NCI-H510A treated with DMSO at 0.1 percent for 48 hours (cell line): ENCODE measurements at regions not wholly inside any gene's neighbourhood (a gene's known extent, or its start where the extent isn't known, plus 50 kb on each side); places are given as distances from the start of the nearest gene placed in this dataset.
"Not testable (repeated sequence)": the region's sequence is repeated elsewhere in the genome, so short reads cannot be mapped to it uniquely, and the experiment has no call there.

ENCODE experiments used
- DNase-seq: peaks from one replicate; lab custom pipeline; 2025; lab: John Stamatoyannopoulos, UW

GRCh38 chr7:25069900-25070443, 55.1 kb downstream of the CYCS start:
- DNase-seq = peak; percentile 72

- DNase-seq = no peak
Measured at GRCh38 chr7:25068502-25069213, 56.4 kb downstream of the CYCS start.

GRCh38 chr7:25067726-25068501, 57.1 kb downstream of the CYCS start:
- no peak for DNase-seq

- no peak for DNase-seq
Measured at GRCh38 chr7:25066253-25066652, 58.8 kb downstream of the CYCS start.

GRCh38 chr7:25062380-25062779, 62.7 kb downstream of the CYCS start:
- no peak for DNase-seq

GRCh38 chr7:25060487-25061055, 64.5 kb downstream of the CYCS start:
- no peak for DNase-seq

GRCh38 chr7:25059576-25059975, 65.5 kb downstream of the CYCS start:
- DNase-seq = no peak

GRCh38 chr7:25056368-25056767, 68.7 kb downstream of the CYCS start:
- no peak for DNase-seq

GRCh38 chr7:25055520-25056220, 69.4 kb downstream of the CYCS start:
- no peak for DNase-seq

GRCh38 chr7:25054819-25055519, 70.1 kb downstream of the CYCS start:
- DNase-seq = no peak

- DNase-seq = no peak
Measured at GRCh38 chr7:25050223-25050622, 70.2 kb upstream of the OSBPL3 start.

- DNase-seq = no peak
Measured at GRCh38 chr7:25048444-25048834, 68.5 kb upstream of the OSBPL3 start.

GRCh38 chr7:25047571-25048443, 67.8 kb upstream of the OSBPL3 start:
- DNase-seq = not testable (repeated sequence)

- no peak for DNase-seq
Measured at GRCh38 chr7:25037325-25037724, 57.3 kb upstream of the OSBPL3 start.

- no peak for DNase-seq
Measured at GRCh38 chr7:25035274-25035673, 55.3 kb upstream of the OSBPL3 start.

- DNase-seq = no peak
Measured at GRCh38 chr7:25034136-25034535, 54.2 kb upstream of the OSBPL3 start.

GRCh38 chr7:25032774-25033743, 53.1 kb upstream of the OSBPL3 start:
- no peak for DNase-seq

- no peak for DNase-seq
Measured at GRCh38 chr7:25031432-25031831, 51.5 kb upstream of the OSBPL3 start.

GRCh38 chr7:25031007-25031406, 51.0 kb upstream of the OSBPL3 start:
- DNase-seq = no peak
